ENCODE measurements at regions not wholly inside any gene's neighbourhood (a gene's known extent, or its start where the extent isn't known, plus 50 kb on each side); places are given as distances from the start of the nearest gene placed in this dataset.

DNA sequence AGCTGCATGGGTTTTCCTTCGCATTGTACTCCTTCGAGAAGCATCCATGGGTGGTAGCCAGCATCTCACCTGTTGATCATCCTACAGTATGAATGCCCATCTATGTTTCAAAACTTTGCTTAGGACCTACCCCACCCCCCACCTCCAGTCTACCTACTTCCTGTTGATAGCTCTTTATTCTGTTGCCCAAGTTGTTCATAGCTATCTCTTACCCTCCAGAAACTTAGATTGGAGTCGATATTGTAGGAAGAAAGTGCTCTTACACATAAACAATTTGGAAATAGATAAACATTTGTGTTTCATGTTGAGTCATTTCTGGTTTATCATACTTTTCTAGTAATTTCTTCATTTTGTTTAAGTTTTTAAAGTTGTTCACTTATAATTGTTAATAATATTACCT, 90.1 kb downstream of the FAS start:
- no peak overlapping the region for H3K4me3 ChIP-seq (ENCODE audit: low read length)
- intact Hi-C loops (cut with micrococcal nuclease): no loop called here
- no peaks in the 10 kb centered on the region for H3K4me1 ChIP-seq (ENCODE audit: insufficient read depth, low read length)
- TF ChIP-seq EZH2 (IDR thresholded peaks at IDR 0.05; ENCODE audit: low read length, unreplicated experiment) (no peak), CTCF (conservative IDR thresholded peaks at IDR 0.05; ENCODE audit: low read depth, low read length) (no peak), EZH2phosphoT487 (IDR thresholded peaks at IDR 0.05; ENCODE audit: borderline replicate concordance, low read length) (no peak)
- no peak overlapping the region for H2AFZ ChIP-seq (ENCODE audit: low read length)
- H3K9ac ChIP-seq (ENCODE audit: low read length): no peak overlapping the region
- no peak overlapping the region for H3K4me2 ChIP-seq (ENCODE audit: low read length)
- ATAC-seq (no peak), DNase-seq (no peak)
- BruUV-seq (replicated peaks): no TSS peak
- no peaks in the 10 kb centered on the region for H3K36me3 ChIP-seq (ENCODE audit: low read depth, low read length)
- no peaks in the 10 kb centered on the region for H3K9me2 ChIP-seq (replicated peaks; ENCODE audit: low read length)
- CTCF ChIA-PET: no interaction called here
- H3K9me3 ChIP-seq (ENCODE audit: low read length): no peaks in the 10 kb centered on the region
- H3F3A ChIP-seq (ENCODE audit: low read length, unreplicated experiment): no peaks in the 10 kb centered on the region
- POLR2A ChIA-PET (ENCODE audit: unreplicated experiment): no interaction called here
- no peaks in the 10 kb centered on the region for H4K20me1 ChIP-seq (ENCODE audit: low read length)
- H3K79me2 ChIP-seq (ENCODE audit: low read length): no peaks in the 10 kb centered on the region
- H3K27me3 ChIP-seq (ENCODE audit: low read length): no peaks in the 10 kb centered on the region
- H3K27ac ChIP-seq (ENCODE audit: low read length): no peak overlapping the region

DNA sequence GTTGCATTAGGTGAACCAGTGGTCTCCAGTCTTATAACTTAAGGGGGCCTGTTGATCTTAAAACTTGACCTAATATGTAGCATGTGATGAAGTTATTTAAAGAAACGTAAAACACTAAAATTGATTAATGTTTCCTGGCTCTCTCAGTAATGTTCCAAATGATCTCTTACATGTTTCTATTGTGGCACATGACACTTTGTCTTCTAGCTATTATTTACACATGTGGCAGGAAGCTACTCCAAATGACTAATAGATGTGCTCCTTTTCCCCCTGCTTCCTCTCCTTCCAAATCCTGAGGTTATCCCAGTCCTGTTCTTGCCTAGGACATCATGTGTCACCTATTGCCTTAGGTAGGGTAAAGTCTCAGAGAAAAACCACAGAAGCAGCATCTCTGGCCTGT, 89.4 kb downstream of the FAS start:
- intact Hi-C loops (cut with micrococcal nuclease): no loop called here
- BruUV-seq (replicated peaks): no TSS peak
- ATAC-seq: no peak

More for the DNA sequence above, 89.4 kb downstream of the FAS start:
- H3K27me3 ChIP-seq (ENCODE audit: low read length): no peaks in the 10 kb centered on the region
- ChIA-PET CTCF (no interaction called here), POLR2A (ENCODE audit: unreplicated experiment) (no interaction called here)
- no peak overlapping the region for H3K9ac ChIP-seq (ENCODE audit: low read length)
- peak; percentile 32 for DNase-seq
- no peak overlapping the region for H2AFZ ChIP-seq (ENCODE audit: low read length)
- H4K20me1 ChIP-seq (ENCODE audit: low read length): no peaks in the 10 kb centered on the region
- no peaks in the 10 kb centered on the region for H3K9me3 ChIP-seq (ENCODE audit: low read length)
- no peak overlapping the region for H3K4me2 ChIP-seq (ENCODE audit: low read length)
- no peaks in the 10 kb centered on the region for H3K9me2 ChIP-seq (replicated peaks; ENCODE audit: low read length)
- H3K36me3 ChIP-seq (ENCODE audit: low read depth, low read length): no peaks in the 10 kb centered on the region
- H3K4me1 ChIP-seq (ENCODE audit: insufficient read depth, low read length): no peaks in the 10 kb centered on the region
- no peaks in the 10 kb centered on the region for H3K79me2 ChIP-seq (ENCODE audit: low read length)
- H3K4me3 ChIP-seq (ENCODE audit: low read length): no peak overlapping the region
- no peak overlapping the region for H3K27ac ChIP-seq (ENCODE audit: low read length)
- no peaks in the 10 kb centered on the region for H3F3A ChIP-seq (ENCODE audit: low read length, unreplicated experiment)
- no peak for TF ChIP-seq EZH2phosphoT487 (IDR thresholded peaks at IDR 0.05; ENCODE audit: borderline replicate concordance, low read length)
- TF ChIP-seq EZH2 (IDR thresholded peaks at IDR 0.05; ENCODE audit: low read length, unreplicated experiment): no peak
- TF ChIP-seq CTCF (conservative IDR thresholded peaks at IDR 0.05; ENCODE audit: low read depth, low read length): no peak
